HL-60 (cell line): ENCODE measurements at regions not wholly inside any gene's neighbourhood (a gene's known extent, or its start where the extent isn't known, plus 50 kb on each side); places are given as distances from the start of the nearest gene placed in this dataset.

Source experiments
- POLR2AphosphoS5 ChIP-seq: IDR thresholded peaks from 2 replicates; pipeline ENCODE4 v1.6.1; 2012; ENCODE audit warnings: low read depth
- TF ChIP-seq, protein P1 (sequence below): IDR thresholded peaks from one replicate; pipeline ENCODE4 v1.5.1; 2011; ENCODE audit warnings: low read length, control low read depth, inconsistent platforms; ENCODE audit not compliant: insufficient read depth
- TF ChIP-seq, protein P2 (sequence below): IDR thresholded peaks from 2 replicates; pipeline ENCODE4 v1.6.1; 2012; ENCODE audit warnings: low read depth; ENCODE audit not compliant: insufficient replicate concordance

DNA sequence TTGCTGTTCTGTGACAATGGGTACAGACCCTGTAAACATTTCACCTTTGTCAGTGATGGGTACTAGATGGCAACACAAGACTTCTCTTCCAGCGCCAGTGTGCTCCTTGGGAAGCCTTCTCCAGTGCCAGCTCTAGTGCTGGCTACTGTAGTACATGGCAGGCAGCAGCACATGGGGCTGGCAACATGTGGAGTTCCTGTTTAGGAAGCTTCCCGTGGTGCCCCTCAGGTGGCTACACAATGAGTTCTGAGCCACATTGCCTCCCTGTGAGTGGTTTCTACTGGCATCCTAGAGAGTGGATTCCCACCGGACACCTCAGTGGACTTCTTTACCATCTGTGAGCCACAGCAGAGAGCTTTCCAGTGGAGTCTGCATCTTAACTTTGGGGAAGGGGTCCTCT lies 302.1 kb downstream of the CYRIA start:
- TF ChIP-seq, protein P1, sequence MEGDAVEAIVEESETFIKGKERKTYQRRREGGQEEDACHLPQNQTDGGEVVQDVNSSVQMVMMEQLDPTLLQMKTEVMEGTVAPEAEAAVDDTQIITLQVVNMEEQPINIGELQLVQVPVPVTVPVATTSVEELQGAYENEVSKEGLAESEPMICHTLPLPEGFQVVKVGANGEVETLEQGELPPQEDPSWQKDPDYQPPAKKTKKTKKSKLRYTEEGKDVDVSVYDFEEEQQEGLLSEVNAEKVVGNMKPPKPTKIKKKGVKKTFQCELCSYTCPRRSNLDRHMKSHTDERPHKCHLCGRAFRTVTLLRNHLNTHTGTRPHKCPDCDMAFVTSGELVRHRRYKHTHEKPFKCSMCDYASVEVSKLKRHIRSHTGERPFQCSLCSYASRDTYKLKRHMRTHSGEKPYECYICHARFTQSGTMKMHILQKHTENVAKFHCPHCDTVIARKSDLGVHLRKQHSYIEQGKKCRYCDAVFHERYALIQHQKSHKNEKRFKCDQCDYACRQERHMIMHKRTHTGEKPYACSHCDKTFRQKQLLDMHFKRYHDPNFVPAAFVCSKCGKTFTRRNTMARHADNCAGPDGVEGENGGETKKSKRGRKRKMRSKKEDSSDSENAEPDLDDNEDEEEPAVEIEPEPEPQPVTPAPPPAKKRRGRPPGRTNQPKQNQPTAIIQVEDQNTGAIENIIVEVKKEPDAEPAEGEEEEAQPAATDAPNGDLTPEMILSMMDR, result no peak
- no peak for TF ChIP-seq POLR2AphosphoS5
- TF ChIP-seq, protein P2, sequence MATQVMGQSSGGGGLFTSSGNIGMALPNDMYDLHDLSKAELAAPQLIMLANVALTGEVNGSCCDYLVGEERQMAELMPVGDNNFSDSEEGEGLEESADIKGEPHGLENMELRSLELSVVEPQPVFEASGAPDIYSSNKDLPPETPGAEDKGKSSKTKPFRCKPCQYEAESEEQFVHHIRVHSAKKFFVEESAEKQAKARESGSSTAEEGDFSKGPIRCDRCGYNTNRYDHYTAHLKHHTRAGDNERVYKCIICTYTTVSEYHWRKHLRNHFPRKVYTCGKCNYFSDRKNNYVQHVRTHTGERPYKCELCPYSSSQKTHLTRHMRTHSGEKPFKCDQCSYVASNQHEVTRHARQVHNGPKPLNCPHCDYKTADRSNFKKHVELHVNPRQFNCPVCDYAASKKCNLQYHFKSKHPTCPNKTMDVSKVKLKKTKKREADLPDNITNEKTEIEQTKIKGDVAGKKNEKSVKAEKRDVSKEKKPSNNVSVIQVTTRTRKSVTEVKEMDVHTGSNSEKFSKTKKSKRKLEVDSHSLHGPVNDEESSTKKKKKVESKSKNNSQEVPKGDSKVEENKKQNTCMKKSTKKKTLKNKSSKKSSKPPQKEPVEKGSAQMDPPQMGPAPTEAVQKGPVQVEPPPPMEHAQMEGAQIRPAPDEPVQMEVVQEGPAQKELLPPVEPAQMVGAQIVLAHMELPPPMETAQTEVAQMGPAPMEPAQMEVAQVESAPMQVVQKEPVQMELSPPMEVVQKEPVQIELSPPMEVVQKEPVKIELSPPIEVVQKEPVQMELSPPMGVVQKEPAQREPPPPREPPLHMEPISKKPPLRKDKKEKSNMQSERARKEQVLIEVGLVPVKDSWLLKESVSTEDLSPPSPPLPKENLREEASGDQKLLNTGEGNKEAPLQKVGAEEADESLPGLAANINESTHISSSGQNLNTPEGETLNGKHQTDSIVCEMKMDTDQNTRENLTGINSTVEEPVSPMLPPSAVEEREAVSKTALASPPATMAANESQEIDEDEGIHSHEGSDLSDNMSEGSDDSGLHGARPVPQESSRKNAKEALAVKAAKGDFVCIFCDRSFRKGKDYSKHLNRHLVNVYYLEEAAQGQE, result no peak
